GM23248 (cell line): ENCODE measurements at regions not wholly inside any gene's neighbourhood (a gene's known extent, or its start where the extent isn't known, plus 50 kb on each side); places are given as distances from the start of the nearest gene placed in this dataset.

Experiments
- DNase-seq: peaks from one replicate; pipeline ENCODE4 v3.0.0-alpha.2; 2015
- H2AFZ ChIP-seq: fragments of 200-600 bp; sonication (generic); 2 replicates; pipeline ENCODE4 v1.6.1; 2016; ENCODE audit warnings: antibody characterized with exemption
- H3F3A ChIP-seq: fragments of 200-600 bp; sonication (generic); 2 replicates; pipeline ENCODE4 v1.6.1; 2016; ENCODE audit warnings: mild to moderate bottlenecking, antibody characterized with exemption, mixed run types; ENCODE audit not compliant: insufficient read depth
- H3K27ac ChIP-seq: fragments of 200-600 bp; sonication (generic); 2 replicates; pipeline ENCODE4 v1.5.1; 2016; ENCODE audit warnings: mild to moderate bottlenecking
- H3K27me3 ChIP-seq: fragments of 200-600 bp; sonication (generic); replicated peaks from 2 replicates; pipeline ENCODE4 v1.6.1; 2016; ENCODE audit warnings: mild to moderate bottlenecking; ENCODE audit not compliant: insufficient read depth
- H3K36me3 ChIP-seq: fragments of 200-600 bp; sonication (generic); 2 replicates; pipeline ENCODE4 v1.6.1; 2016; ENCODE audit warnings: low read depth, mild to moderate bottlenecking
- H3K4me1 ChIP-seq: fragments of 200-600 bp; sonication (generic); 2 replicates; pipeline ENCODE4 v1.6.1; 2016; ENCODE audit warnings: mild to moderate bottlenecking; ENCODE audit not compliant: insufficient read depth
- H3K4me2 ChIP-seq: fragments of 200-600 bp; sonication (generic); one replicate; pipeline ENCODE4 v1.6.1; 2016; ENCODE audit warnings: mild to moderate bottlenecking; ENCODE audit not compliant: unreplicated experiment
- H3K4me3 ChIP-seq: fragments of 200-600 bp; sonication (generic); 2 replicates; pipeline ENCODE4 v1.5.1; 2016; ENCODE audit warnings: mild to moderate bottlenecking
- H3K79me2 ChIP-seq: fragments of 200-600 bp; sonication (generic); 2 replicates; pipeline ENCODE4 v1.6.1; 2016; ENCODE audit warnings: mild to moderate bottlenecking; ENCODE audit not compliant: insufficient read depth
- H3K9ac ChIP-seq: fragments of 200-600 bp; sonication (generic); 2 replicates; pipeline ENCODE4 v1.6.1; 2016; ENCODE audit warnings: mild to moderate bottlenecking
- H3K9me2 ChIP-seq: fragments of 200-600 bp; sonication (generic); 2 replicates; pipeline ENCODE4 v1.6.1; 2016; ENCODE audit warnings: mixed run types, mild to moderate bottlenecking, moderate library complexity; ENCODE audit not compliant: insufficient read depth
- H3K9me3 ChIP-seq: fragments of 200-600 bp; sonication (generic); one replicate; pipeline ENCODE4 v1.6.1; 2017; ENCODE audit warnings: low read depth
- H4K20me1 ChIP-seq: fragments of 200-600 bp; sonication (generic); 2 replicates; pipeline ENCODE4 v1.6.0; 2016; ENCODE audit not compliant: insufficient read depth
- EZH2 ChIP-seq: fragments of 200-600 bp; sonication (generic); IDR thresholded peaks from 2 replicates; pipeline ENCODE4 v1.6.1; 2018; ENCODE audit warnings: antibody characterized with exemption, mild to moderate bottlenecking; ENCODE audit not compliant: insufficient read depth, poor library complexity, severe bottlenecking
- EZH2phosphoT487 ChIP-seq: fragments of 200-600 bp; sonication (generic); IDR thresholded peaks from 2 replicates; pipeline ENCODE4 v1.6.1; 2018; ENCODE audit warnings: antibody characterized with exemption, moderate library complexity, mild to moderate bottlenecking, low read depth; ENCODE audit not compliant: insufficient read depth
- WGBS, 2 experiments: methylation state at CpG; one replicate each; pipeline ENCODE4 v1.1.6; 2015 to 2017; ENCODE audit warnings: low lambda C conversion rate in 2 of 2, low coverage in 1 of 2; ENCODE audit errors: missing lambda C conversion rate in 2 of 2; 5-methylcytosine and 5-hydroxymethylcytosine counted together
- in situ Hi-C: fragments of 300-500 bp; cut with MboI; formaldehyde crosslinking; loops from 2 replicates; pipeline ENCODE4 v1.15.0; 2020

DNA sequence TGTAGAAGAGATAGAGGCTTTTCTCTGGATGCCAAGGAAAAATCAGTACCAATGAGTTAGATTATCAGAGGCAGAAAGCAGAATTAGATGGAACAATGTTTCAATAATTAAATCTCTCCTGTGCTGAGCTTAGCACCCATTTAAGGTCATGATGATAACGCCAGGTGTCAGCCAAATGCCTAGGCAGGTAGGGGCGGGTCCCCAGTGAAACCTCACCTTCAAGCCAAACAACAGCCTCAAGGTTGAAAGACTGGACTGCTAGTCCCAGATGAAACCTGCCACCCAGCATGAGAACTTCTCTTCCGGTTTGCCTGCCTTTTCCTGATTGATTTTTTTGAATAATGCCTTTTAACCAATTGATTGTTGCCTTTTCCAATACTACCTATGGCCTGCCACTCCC, 363.0 kb downstream of the PLOD2 start:
- in situ Hi-C loops = loop anchor here (25.0 kb wide), 1 partner anchor 364 kb away; the partner anchor contains the start of gene PLOD2
- H3K9me3 ChIP-seq = no peaks in the 10 kb centered on the region
- no peaks in the 10 kb centered on the region for H3K4me1 ChIP-seq
- H3K79me2 ChIP-seq = no peaks in the 10 kb centered on the region
- H3K36me3 ChIP-seq = no peaks in the 10 kb centered on the region
- WGBS, 2 experiments = 41 to 48% methylated on average over 3 of the region's 3 CpGs
- H3K9me2 ChIP-seq = no peaks in the 10 kb centered on the region
- H3K4me3 ChIP-seq = no peak overlapping the region
- no peak overlapping the region for H2AFZ ChIP-seq
- H4K20me1 ChIP-seq = no peaks in the 10 kb centered on the region
- no peak overlapping the region for H3K4me2 ChIP-seq
- no peak for DNase-seq
- H3K27ac ChIP-seq = no peak overlapping the region
- no peaks in the 10 kb centered on the region for H3K27me3 ChIP-seq
- TF ChIP-seq EZH2 = no peak
- TF ChIP-seq EZH2phosphoT487 = no peak
- H3K9ac ChIP-seq = no peak overlapping the region
- H3F3A ChIP-seq = no peaks in the 10 kb centered on the region

- H3K27me3 ChIP-seq = no peaks in the 10 kb centered on the region
- H3K36me3 ChIP-seq = no peaks in the 10 kb centered on the region
- H3K79me2 ChIP-seq = no peaks in the 10 kb centered on the region
- H4K20me1 ChIP-seq = no peaks in the 10 kb centered on the region
- no peaks in the 10 kb centered on the region for H3K9me2 ChIP-seq
- H3K9ac ChIP-seq = no peak overlapping the region
- in situ Hi-C loops = loop anchor here (25.0 kb wide), 1 partner anchor 363 kb away; the partner anchor contains the start of gene PLOD2
- no peaks in the 10 kb centered on the region for H3K9me3 ChIP-seq
- no peak overlapping the region for H2AFZ ChIP-seq
- no peak overlapping the region for H3K4me3 ChIP-seq
- H3K4me1 ChIP-seq = no peaks in the 10 kb centered on the region
- DNase-seq = no peak
- no peak overlapping the region for H3K27ac ChIP-seq
- no peak overlapping the region for H3K4me2 ChIP-seq
- WGBS, 2 experiments = 51 to 53% methylated on average over 9 of the region's 9 CpGs
- H3F3A ChIP-seq = no peaks in the 10 kb centered on the region
- TF ChIP-seq EZH2 (no peak), EZH2phosphoT487 (no peak)
These were observed 362.1 kb downstream of the PLOD2 start for GRCh38 chr3:145798696-145799537.

GRCh38 chr3:145801696-145802095, 359.3 kb downstream of the PLOD2 start:
- Histone ChIP-seq H3K4me3 (no peak overlapping the region), H3K9ac (no peak overlapping the region), H3K36me3 (no peaks in the 10 kb centered on the region), H3K27me3 (no peaks in the 10 kb centered on the region), H3K4me2 (no peak overlapping the region), H3K4me1 (no peaks in the 10 kb centered on the region), H3K79me2 (no peaks in the 10 kb centered on the region), H3K9me3 (no peaks in the 10 kb centered on the region), H3K27ac (no peak overlapping the region), H3K9me2 (no peaks in the 10 kb centered on the region), H3F3A (no peaks in the 10 kb centered on the region), H2AFZ (no peak overlapping the region), H4K20me1 (no peaks in the 10 kb centered on the region)
- no peak for DNase-seq
- in situ Hi-C loops = no loop called here
- TF ChIP-seq EZH2 (no peak), EZH2phosphoT487 (no peak)

DNA sequence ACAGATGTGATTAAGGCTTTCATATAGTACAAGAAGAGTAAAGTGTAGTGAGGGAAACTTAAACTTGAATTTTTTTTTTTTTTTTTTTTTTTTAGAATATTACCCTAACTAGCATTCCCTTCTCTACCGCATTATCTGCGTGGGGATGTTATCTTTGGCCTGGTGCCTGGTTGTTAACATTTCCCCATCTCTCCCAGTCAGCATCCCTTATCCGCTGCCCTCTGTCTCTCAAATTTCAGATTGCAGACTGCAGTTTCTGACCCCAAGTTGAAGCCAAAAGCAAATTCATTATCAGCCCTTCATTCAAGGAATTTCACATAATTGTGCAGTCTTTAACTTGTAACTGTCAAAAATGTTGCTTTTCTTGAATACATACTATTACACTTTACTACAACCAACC, 353.0 kb downstream of the PLOD2 start:
- Histone ChIP-seq H3F3A (no peaks in the 10 kb centered on the region), H3K9ac (no peak overlapping the region), H3K79me2 (no peaks in the 10 kb centered on the region), H3K4me3 (no peak overlapping the region), H4K20me1 (no peaks in the 10 kb centered on the region), H3K4me1 (no peaks in the 10 kb centered on the region), H3K27me3 (no peaks in the 10 kb centered on the region), H3K4me2 (no peak overlapping the region), H2AFZ (no peak overlapping the region), H3K9me3 (no peaks in the 10 kb centered on the region), H3K27ac (no peak overlapping the region), H3K9me2 (no peaks in the 10 kb centered on the region), H3K36me3 (no peaks in the 10 kb centered on the region)
- 21 to 29% methylated on average over 3 of the region's 3 CpGs for WGBS, 2 experiments
- in situ Hi-C loops = no loop called here
- TF ChIP-seq EZH2phosphoT487 (no peak), EZH2 (no peak)
- DNase-seq = peak; percentile 6

DNA sequence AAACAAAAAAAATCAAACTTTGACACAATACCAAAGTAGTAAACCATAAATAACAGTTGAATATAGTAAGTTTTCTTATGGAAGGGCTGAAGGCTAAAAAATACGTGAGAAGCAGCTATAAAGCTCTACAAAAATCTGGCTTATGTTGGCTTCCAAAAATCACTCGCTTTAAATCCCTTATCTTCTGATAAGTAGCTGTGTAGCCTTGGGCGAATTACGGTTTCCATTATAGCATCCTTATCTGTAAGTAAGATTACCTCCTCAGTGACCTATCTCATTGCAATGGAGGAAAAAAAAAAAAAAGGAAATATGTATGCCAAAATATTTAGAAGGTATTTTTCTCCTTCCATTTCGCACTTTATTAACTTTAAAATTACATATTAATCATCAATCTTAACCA, 348.6 kb downstream of the PLOD2 start:
- Histone ChIP-seq H2AFZ (no peak overlapping the region), H3F3A (no peaks in the 10 kb centered on the region), H3K27ac (no peak overlapping the region), H3K4me3 (no peak overlapping the region), H3K9me2 (no peaks in the 10 kb centered on the region), H3K27me3 (no peaks in the 10 kb centered on the region), H3K36me3 (no peaks in the 10 kb centered on the region), H3K4me1 (no peaks in the 10 kb centered on the region), H3K79me2 (no peaks in the 10 kb centered on the region), H3K4me2 (no peak overlapping the region), H3K9me3 (no peaks in the 10 kb centered on the region), H4K20me1 (no peaks in the 10 kb centered on the region), H3K9ac (no peak overlapping the region)
- in situ Hi-C loops = no loop called here
- WGBS, 2 experiments = 37 to 42% methylated on average over 5 of the region's 5 CpGs
- no peak for DNase-seq
- TF ChIP-seq EZH2 = no peak
- no peak for TF ChIP-seq EZH2phosphoT487
